OCI-LY3 (cell line): ENCODE measurements at regions not wholly inside any gene's neighbourhood (a gene's known extent, or its start where the extent isn't known, plus 50 kb on each side); places are given as distances from the start of the nearest gene placed in this dataset.

ENCODE experiments used
- H2AFZ ChIP-seq: fragments of 200-600, 300-600 bp; shearing (Covaris generic); 2 replicates; pipeline ENCODE4 v1.6.0; 2014; ENCODE audit warnings: antibody characterized with exemption, low read depth, low read length
- H3K27ac ChIP-seq: fragments of 200-600, 300-600 bp; sonication (generic); 2 replicates; pipeline ENCODE4 v1.5.1; 2014; ENCODE audit warnings: mild to moderate bottlenecking, low read length, moderate library complexity, mixed read lengths
- H3K27me3 ChIP-seq: fragments of 200-600, 300-600 bp; sonication (generic); 2 replicates; pipeline ENCODE4 v1.6.1; 2014; ENCODE audit warnings: low read depth, low read length, mixed read lengths
- H3K36me3 ChIP-seq: fragments of 200-600, 300-600 bp; sonication (generic); replicated peaks from 2 replicates; pipeline ENCODE3; 2014; ENCODE audit warnings: low read depth, low read length, mixed read lengths
- H3K4me1 ChIP-seq: fragments of 300-600, 200-600 bp; sonication (generic); 2 replicates; pipeline ENCODE4 v1.6.1; 2014; ENCODE audit warnings: low read length, mixed read lengths
- H3K4me2 ChIP-seq: fragments of 200-600, 300-600 bp; sonication (generic); 2 replicates; pipeline ENCODE4 v1.6.1; 2014; ENCODE audit warnings: low read length, mixed read lengths
- H3K4me3 ChIP-seq: fragments of 300-600, 200-600 bp; sonication (generic); 2 replicates; pipeline ENCODE4 v1.5.1; 2014; ENCODE audit warnings: antibody characterized with exemption, mild to moderate bottlenecking, low read length, moderate library complexity
- H3K79me2 ChIP-seq: fragments of 300-600, 200-600 bp; shearing (Covaris generic); 2 replicates; pipeline ENCODE4 v1.6.1; 2014; ENCODE audit warnings: mild to moderate bottlenecking, low read length, mixed read lengths
- H3K9ac ChIP-seq: fragments of 300-600, 200-600 bp; shearing (Covaris generic); 2 replicates; pipeline ENCODE4 v1.6.0; 2014; ENCODE audit warnings: mild to moderate bottlenecking, low read length, moderate library complexity
- H3K9me3 ChIP-seq: fragments of 200-600, 300-600 bp; shearing (Covaris generic); 2 replicates; pipeline ENCODE4 v1.6.1; 2014; ENCODE audit warnings: low read length, mixed read lengths; ENCODE audit not compliant: insufficient read depth
- H4K20me1 ChIP-seq: fragments of 200-600, 300-600 bp; sonication (generic); 2 replicates; pipeline ENCODE4 v1.6.1; 2016; ENCODE audit warnings: low read length, mixed read lengths; ENCODE audit not compliant: insufficient read depth
- CTCF ChIP-seq: fragments of 200-600, 300-600 bp; sonication (generic); IDR thresholded peaks from 2 replicates; pipeline ENCODE4 v1.5.1; 2014; ENCODE audit warnings: antibody characterized with exemption, low read length, low read depth
- EZH2phosphoT487 ChIP-seq: fragments of 200-600 bp; shearing (Covaris generic); IDR thresholded peaks from 2 replicates; pipeline ENCODE4 v1.6.1; 2018; ENCODE audit warnings: antibody characterized with exemption, mixed run types, low read depth

GRCh38 chr2:147639386-147639785, 205.4 kb upstream of the ACVR2A start:
- H3K4me2 ChIP-seq, result peak overlapping the region; percentile 58

GRCh38 chr2:147636886-147637285, 207.9 kb upstream of the ACVR2A start:
- no peak overlapping the region for H3K9ac ChIP-seq
- TF ChIP-seq CTCF, result no peak
- no peak for TF ChIP-seq EZH2phosphoT487
- peaks cover 59% of the 10 kb centered on the region for H3K4me1 ChIP-seq
- no peak overlapping the region for H2AFZ ChIP-seq
- no peak overlapping the region for H3K27ac ChIP-seq
- no peaks in the 10 kb centered on the region for H4K20me1 ChIP-seq
- no peaks in the 10 kb centered on the region for H3K79me2 ChIP-seq
- no peaks in the 10 kb centered on the region for H3K9me3 ChIP-seq
- H3K4me2 ChIP-seq, result peak overlapping the region; percentile 35
- H3K36me3 ChIP-seq, result no peaks in the 10 kb centered on the region
- H3K27me3 ChIP-seq, result no peaks in the 10 kb centered on the region
- no peak overlapping the region for H3K4me3 ChIP-seq

More at GRCh38 chr2:147639386-147639785, 205.4 kb upstream of the ACVR2A start:
- no peak overlapping the region for H2AFZ ChIP-seq
- peak overlapping the region; percentile 18; the same call in 1 of the 2 replicates for H3K9ac ChIP-seq
- H3K27ac ChIP-seq, result no peak overlapping the region
- H3K4me3 ChIP-seq, result peak overlapping the region; percentile 23; the same call in 1 of the 2 replicates
- no peaks in the 10 kb centered on the region for H3K27me3 ChIP-seq
- peaks cover 52% of the 10 kb centered on the region for H3K4me1 ChIP-seq
- no peaks in the 10 kb centered on the region for H3K9me3 ChIP-seq
- no peaks in the 10 kb centered on the region for H4K20me1 ChIP-seq
- TF ChIP-seq EZH2phosphoT487, result no peak
- no peak for TF ChIP-seq CTCF
- H3K79me2 ChIP-seq, result no peaks in the 10 kb centered on the region
- H3K36me3 ChIP-seq, result no peaks in the 10 kb centered on the region

- no peak for TF ChIP-seq CTCF
- TF ChIP-seq EZH2phosphoT487, result no peak
- no peaks in the 10 kb centered on the region for H3K36me3 ChIP-seq
- no peak overlapping the region for H3K27ac ChIP-seq
- H3K27me3 ChIP-seq, result no peaks in the 10 kb centered on the region
- no peaks in the 10 kb centered on the region for H3K79me2 ChIP-seq
- no peak overlapping the region for H3K9ac ChIP-seq
- H3K4me1 ChIP-seq, result peaks cover 64% of the 10 kb centered on the region
- no peaks in the 10 kb centered on the region for H4K20me1 ChIP-seq
- H3K4me2 ChIP-seq, result peak overlapping the region; percentile 35
- no peak overlapping the region for H3K4me3 ChIP-seq
- H2AFZ ChIP-seq, result no peak overlapping the region
- H3K9me3 ChIP-seq, result no peaks in the 10 kb centered on the region
Measured at GRCh38 chr2:147636238-147636882, 208.5 kb upstream of the ACVR2A start.

- H3K36me3 ChIP-seq, result no peaks in the 10 kb centered on the region
- H3K4me3 ChIP-seq, result no peak overlapping the region
- H3K9ac ChIP-seq, result no peak overlapping the region
- H3K79me2 ChIP-seq, result no peaks in the 10 kb centered on the region
- H3K4me1 ChIP-seq, result peaks cover 71% of the 10 kb centered on the region
- no peaks in the 10 kb centered on the region for H3K9me3 ChIP-seq
- H2AFZ ChIP-seq, result no peak overlapping the region
- H4K20me1 ChIP-seq, result no peaks in the 10 kb centered on the region
- no peaks in the 10 kb centered on the region for H3K27me3 ChIP-seq
- TF ChIP-seq CTCF, result no peak
- no peak for TF ChIP-seq EZH2phosphoT487
- no peak overlapping the region for H3K4me2 ChIP-seq
- no peak overlapping the region for H3K27ac ChIP-seq
Measured at GRCh38 chr2:147634826-147635225, 210.0 kb upstream of the ACVR2A start.
